ENCODE measurements at regions not wholly inside any gene's neighbourhood (a gene's known extent, or its start where the extent isn't known, plus 50 kb on each side); places are given as distances from the start of the nearest gene placed in this dataset.

GRCh38 chr4:130131536-130131935 lies 1035.6 kb downstream of the C4orf33 start:
- no peak for DNase-seq (ENCODE audit: low read depth, low spot score)
- TF ChIP-seq FOXP2 (optimal IDR thresholded peaks at IDR 0.05; ENCODE audit: control extremely low read depth, extremely low read length, insufficient read depth) (no peak), POLR2AphosphoS5 (IDR thresholded peaks at IDR 0.05; ENCODE audit: borderline replicate concordance, low read depth, low read length) (no peak), EZH2 (IDR thresholded peaks at IDR 0.05) (no peak)
- no peak overlapping the region for H3K27ac ChIP-seq

GRCh38 chr4:130141651-130142050 lies 1045.7 kb downstream of the C4orf33 start:
- no peak for DNase-seq (ENCODE audit: low read depth, low spot score)

More at GRCh38 chr4:130131536-130131935, 1035.6 kb downstream of the C4orf33 start:
- Histone ChIP-seq H3K9ac (ENCODE audit: insufficient read length) (no peak overlapping the region), H3K4me3 (no peak overlapping the region), H3K36me3 (ENCODE audit: insufficient read depth, low read length) (no peaks in the 10 kb centered on the region), H3K9me3 (ENCODE audit: low read depth, low read length) (no peaks in the 10 kb centered on the region)

GRCh38 chr4:130143656-130144055 lies 1047.7 kb downstream of the C4orf33 start:
- H3K9me3 ChIP-seq (ENCODE audit: low read depth, low read length): no peaks in the 10 kb centered on the region
- H3K9ac ChIP-seq (ENCODE audit: insufficient read length): no peak overlapping the region
- no peak for TF ChIP-seq EZH2 (IDR thresholded peaks at IDR 0.05)
- TF ChIP-seq POLR2AphosphoS5 (IDR thresholded peaks at IDR 0.05; ENCODE audit: borderline replicate concordance, low read depth, low read length): no peak
- no peak for TF ChIP-seq FOXP2 (optimal IDR thresholded peaks at IDR 0.05; ENCODE audit: control extremely low read depth, extremely low read length, insufficient read depth)
- H3K4me3 ChIP-seq: no peak overlapping the region
- H3K27ac ChIP-seq: no peak overlapping the region
- H3K36me3 ChIP-seq (ENCODE audit: insufficient read depth, low read length): no peaks in the 10 kb centered on the region
- no peak for DNase-seq (ENCODE audit: low read depth, low spot score)

More at GRCh38 chr4:130141651-130142050, 1045.7 kb downstream of the C4orf33 start:
- no peak for TF ChIP-seq FOXP2 (optimal IDR thresholded peaks at IDR 0.05; ENCODE audit: control extremely low read depth, extremely low read length, insufficient read depth)
- TF ChIP-seq EZH2 (IDR thresholded peaks at IDR 0.05): no peak
- TF ChIP-seq POLR2AphosphoS5 (IDR thresholded peaks at IDR 0.05; ENCODE audit: borderline replicate concordance, low read depth, low read length): no peak
- H3K4me3 ChIP-seq: no peak overlapping the region
- H3K9me3 ChIP-seq (ENCODE audit: low read depth, low read length): no peaks in the 10 kb centered on the region
- H3K27ac ChIP-seq: no peak overlapping the region
- H3K9ac ChIP-seq (ENCODE audit: insufficient read length): no peak overlapping the region
- H3K36me3 ChIP-seq (ENCODE audit: insufficient read depth, low read length): no peaks in the 10 kb centered on the region

GRCh38 chr4:130146773-130147172 lies 1050.8 kb downstream of the C4orf33 start:
- H3K9ac ChIP-seq (ENCODE audit: insufficient read length): no peak overlapping the region
- no peaks in the 10 kb centered on the region for H3K9me3 ChIP-seq (ENCODE audit: low read depth, low read length)
- DNase-seq (ENCODE audit: low read depth, low spot score): no peak
- TF ChIP-seq POLR2AphosphoS5 (IDR thresholded peaks at IDR 0.05; ENCODE audit: borderline replicate concordance, low read depth, low read length): no peak
- no peak for TF ChIP-seq EZH2 (IDR thresholded peaks at IDR 0.05)
- TF ChIP-seq FOXP2 (optimal IDR thresholded peaks at IDR 0.05; ENCODE audit: control extremely low read depth, extremely low read length, insufficient read depth): no peak
- H3K4me3 ChIP-seq: no peak overlapping the region
- no peaks in the 10 kb centered on the region for H3K36me3 ChIP-seq (ENCODE audit: insufficient read depth, low read length)
- H3K27ac ChIP-seq: no peak overlapping the region

GRCh38 chr4:130147641-130148040 lies 1051.7 kb downstream of the C4orf33 start:
- Histone ChIP-seq H3K36me3 (ENCODE audit: insufficient read depth, low read length) (no peaks in the 10 kb centered on the region), H3K4me3 (no peak overlapping the region), H3K9ac (ENCODE audit: insufficient read length) (no peak overlapping the region), H3K27ac (no peak overlapping the region), H3K9me3 (ENCODE audit: low read depth, low read length) (no peaks in the 10 kb centered on the region)
- TF ChIP-seq FOXP2 (optimal IDR thresholded peaks at IDR 0.05; ENCODE audit: control extremely low read depth, extremely low read length, insufficient read depth): no peak
- TF ChIP-seq EZH2 (IDR thresholded peaks at IDR 0.05): no peak
- TF ChIP-seq POLR2AphosphoS5 (IDR thresholded peaks at IDR 0.05; ENCODE audit: borderline replicate concordance, low read depth, low read length): no peak
- DNase-seq (ENCODE audit: low read depth, low spot score): no peak

- Histone ChIP-seq H3K4me3 (no peak overlapping the region), H3K9me3 (ENCODE audit: low read depth, low read length) (no peaks in the 10 kb centered on the region), H3K27ac (no peak overlapping the region), H3K9ac (ENCODE audit: insufficient read length) (no peak overlapping the region), H3K36me3 (ENCODE audit: insufficient read depth, low read length) (no peaks in the 10 kb centered on the region)
- no peak for DNase-seq (ENCODE audit: low read depth, low spot score)
- TF ChIP-seq FOXP2 (optimal IDR thresholded peaks at IDR 0.05; ENCODE audit: control extremely low read depth, extremely low read length, insufficient read depth): no peak
- no peak for TF ChIP-seq EZH2 (IDR thresholded peaks at IDR 0.05)
- no peak for TF ChIP-seq POLR2AphosphoS5 (IDR thresholded peaks at IDR 0.05; ENCODE audit: borderline replicate concordance, low read depth, low read length)
These were observed 1058.9 kb downstream of the C4orf33 start for GRCh38 chr4:130154901-130155300.

- no peaks in the 10 kb centered on the region for H3K9me3 ChIP-seq (ENCODE audit: low read depth, low read length)
- DNase-seq (ENCODE audit: low read depth, low spot score): no peak
- H3K4me3 ChIP-seq: no peak overlapping the region
- no peak for TF ChIP-seq POLR2AphosphoS5 (IDR thresholded peaks at IDR 0.05; ENCODE audit: borderline replicate concordance, low read depth, low read length)
- TF ChIP-seq EZH2 (IDR thresholded peaks at IDR 0.05): no peak
- TF ChIP-seq FOXP2 (optimal IDR thresholded peaks at IDR 0.05; ENCODE audit: control extremely low read depth, extremely low read length, insufficient read depth): no peak
- H3K36me3 ChIP-seq (ENCODE audit: insufficient read depth, low read length): no peaks in the 10 kb centered on the region
- H3K9ac ChIP-seq (ENCODE audit: insufficient read length): no peak overlapping the region
- no peak overlapping the region for H3K27ac ChIP-seq
These were observed 1067.7 kb downstream of the C4orf33 start for GRCh38 chr4:130163701-130164100.

- H3K9me3 ChIP-seq (ENCODE audit: low read depth, low read length): no peaks in the 10 kb centered on the region
- no peak for TF ChIP-seq POLR2AphosphoS5 (IDR thresholded peaks at IDR 0.05; ENCODE audit: borderline replicate concordance, low read depth, low read length)
- no peak for TF ChIP-seq FOXP2 (optimal IDR thresholded peaks at IDR 0.05; ENCODE audit: control extremely low read depth, extremely low read length, insufficient read depth)
- TF ChIP-seq EZH2 (IDR thresholded peaks at IDR 0.05): no peak
- H3K9ac ChIP-seq (ENCODE audit: insufficient read length): no peak overlapping the region
- no peak overlapping the region for H3K4me3 ChIP-seq
- no peak overlapping the region for H3K27ac ChIP-seq
- no peak for DNase-seq (ENCODE audit: low read depth, low spot score)
- no peaks in the 10 kb centered on the region for H3K36me3 ChIP-seq (ENCODE audit: insufficient read depth, low read length)
These were observed 1069.4 kb downstream of the C4orf33 start for GRCh38 chr4:130165381-130165780.

- no peak for DNase-seq (ENCODE audit: low read depth, low spot score)
- TF ChIP-seq POLR2AphosphoS5 (IDR thresholded peaks at IDR 0.05; ENCODE audit: borderline replicate concordance, low read depth, low read length): no peak
- no peak for TF ChIP-seq EZH2 (IDR thresholded peaks at IDR 0.05)
- no peak for TF ChIP-seq FOXP2 (optimal IDR thresholded peaks at IDR 0.05; ENCODE audit: control extremely low read depth, extremely low read length, insufficient read depth)
- Histone ChIP-seq H3K27ac (no peak overlapping the region), H3K4me3 (no peak overlapping the region), H3K9me3 (ENCODE audit: low read depth, low read length) (no peaks in the 10 kb centered on the region), H3K36me3 (ENCODE audit: insufficient read depth, low read length) (no peaks in the 10 kb centered on the region), H3K9ac (ENCODE audit: insufficient read length) (no peak overlapping the region)
These were observed 1076.2 kb downstream of the C4orf33 start for GRCh38 chr4:130172156-130172555.

All from SK-N-MC (cell line).